ENCODE measurements at regions not wholly inside any gene's neighbourhood (a gene's known extent, or its start where the extent isn't known, plus 50 kb on each side); places are given as distances from the start of the nearest gene placed in this dataset.

- DNase-seq (ENCODE audit: low spot score) = peak; percentile 67
Observed at GRCh38 chr22:48943567-48944432, 883.9 kb downstream of the BRD1 start.

- DNase-seq (ENCODE audit: low spot score) = peak; percentile 40
Observed at GRCh38 chr22:48942698-48943566, 884.7 kb downstream of the BRD1 start.

- DNase-seq (ENCODE audit: low spot score) = peak; percentile 39
Observed at GRCh38 chr22:48941903-48942575, 885.6 kb downstream of the BRD1 start.

- DNase-seq (ENCODE audit: low spot score) = no peak
Observed at GRCh38 chr22:48941033-48941902, 886.4 kb downstream of the BRD1 start.

- peak; percentile 34 for DNase-seq (ENCODE audit: low spot score)
Observed at GRCh38 chr22:48940266-48941032, 887.2 kb downstream of the BRD1 start.

GRCh38 chr22:48939441-48940265 lies 888.0 kb downstream of the BRD1 start:
- peak; percentile 34 for DNase-seq (ENCODE audit: low spot score)

GRCh38 chr22:48938741-48939140 lies 888.9 kb downstream of the BRD1 start:
- DNase-seq (ENCODE audit: low spot score) = no peak

- DNase-seq (ENCODE audit: low spot score) = no peak
Observed at GRCh38 chr22:48937032-48937639, 890.5 kb downstream of the BRD1 start.

GRCh38 chr22:48936391-48936790 lies 891.3 kb downstream of the BRD1 start:
- DNase-seq (ENCODE audit: low spot score) = no peak

- no peak for DNase-seq (ENCODE audit: low spot score)
Observed at GRCh38 chr22:48934446-48934845, 893.2 kb downstream of the BRD1 start.

GRCh38 chr22:48931452-48931851 lies 896.2 kb downstream of the BRD1 start:
- no peak for DNase-seq (ENCODE audit: low spot score)

- DNase-seq (ENCODE audit: low spot score) = peak; percentile 38
Observed at GRCh38 chr22:48929276-48929790, 898.3 kb downstream of the BRD1 start.

GRCh38 chr22:48927591-48927990 lies 900.1 kb downstream of the BRD1 start:
- DNase-seq (ENCODE audit: low spot score) = no peak

GRCh38 chr22:48926643-48927042 lies 901.0 kb downstream of the BRD1 start:
- no peak for DNase-seq (ENCODE audit: low spot score)

- DNase-seq (ENCODE audit: low spot score) = no peak
Observed at GRCh38 chr22:48926136-48926535, 901.5 kb downstream of the BRD1 start.

GRCh38 chr22:48925450-48925849 lies 902.2 kb downstream of the BRD1 start:
- DNase-seq (ENCODE audit: low spot score) = no peak

- DNase-seq (ENCODE audit: low spot score) = no peak
Observed at GRCh38 chr22:48923996-48924395, 903.7 kb downstream of the BRD1 start.

- DNase-seq (ENCODE audit: low spot score) = no peak
Observed at GRCh38 chr22:48923165-48923865, 904.4 kb downstream of the BRD1 start.
